Liver (tissue), 8 donors: ENCODE measurements at regions not wholly inside any gene's neighbourhood (a gene's known extent, or its start where the extent isn't known, plus 50 kb on each side); places are given as distances from the start of the nearest gene placed in this dataset.

ENCODE experiments used
- DNase-seq: peaks from one replicate; pipeline ENCODE4 v3.0.0-alpha.2; 2017; ENCODE audit warnings: low spot score
- H3K27ac ChIP-seq, 2 donors: one replicate each; pipeline ENCODE4 v1.7.0; 2013; ENCODE audit warnings: inconsistent platforms in 2 of 2, low read length in 2 of 2, control low read depth in 1 of 2, low read depth in 1 of 2, mild to moderate bottlenecking in 1 of 2
- H3K27me3 ChIP-seq, 4 donors: one replicate each; pipeline versions ENCODE4 v1.6.1 to v1.7.0; 2013; ENCODE audit warnings: low read length in 3 of 4, inconsistent platforms in 1 of 4, mild to moderate bottlenecking in 1 of 4, moderate library complexity in 1 of 4; ENCODE audit not compliant: control insufficient read depth in 4 of 4, insufficient read depth in 4 of 4
- H3K36me3 ChIP-seq, 4 donors: one replicate each; pipeline versions ENCODE4 v1.6.1 to v1.7.0; 2013; ENCODE audit warnings: low read length in 3 of 4, mild to moderate bottlenecking in 3 of 4, low read depth in 1 of 4, moderate library complexity in 1 of 4; ENCODE audit not compliant: control insufficient read depth in 4 of 4, insufficient read depth in 3 of 4
- H3K4me1 ChIP-seq, 4 donors: one replicate each; pipeline versions ENCODE4 v1.6.1 to v1.7.0; 2013; ENCODE audit warnings: low read length in 3 of 4, mild to moderate bottlenecking in 3 of 4, moderate library complexity in 1 of 4; ENCODE audit not compliant: control insufficient read depth in 4 of 4, insufficient read depth in 4 of 4
- H3K4me3 ChIP-seq, 3 donors: one replicate each; pipeline versions ENCODE4 v1.6.1 to v1.7.0; 2013; ENCODE audit warnings: low read length in 3 of 3, control low read depth in 1 of 3, low read depth in 1 of 3, mild to moderate bottlenecking in 1 of 3
- H3K9ac ChIP-seq, 2 donors: one replicate each; pipeline ENCODE4 v1.7.0; 2013; ENCODE audit warnings: low read length in 2 of 2, mild to moderate bottlenecking in 2 of 2, moderate library complexity in 2 of 2, control low read depth in 1 of 2, low read depth in 1 of 2
- H3K9me3 ChIP-seq, 4 donors: one replicate each; pipeline versions ENCODE4 v1.6.1 to v1.7.0; 2013; ENCODE audit warnings: low read length in 3 of 4; ENCODE audit not compliant: control insufficient read depth in 4 of 4
- ATF3 ChIP-seq: IDR thresholded peaks from 2 replicates; pipeline ENCODE4 v1.6.1; 2016; ENCODE audit warnings: antibody characterized with exemption
- CTCF ChIP-seq: fragments of 150-350 bp; IDR thresholded peaks from 2 replicates; pipeline ENCODE4 v1.5.1; 2017; ENCODE audit warnings: improper control_type of control experiment, low read depth, low read length; ENCODE audit not compliant: missing input control
- EGR1 ChIP-seq, 2 donors: IDR thresholded peaks; 2 replicates each; pipeline ENCODE4 v1.6.1; 2016 to 2018; ENCODE audit warnings: antibody characterized with exemption in 2 of 2, low read depth in 2 of 2
- FOXA1 ChIP-seq: IDR thresholded peaks from 2 replicates; pipeline ENCODE4 v1.6.1; 2016; ENCODE audit warnings: antibody characterized with exemption
- FOXA2 ChIP-seq: IDR thresholded peaks from 2 replicates; pipeline ENCODE4 v1.6.1; 2016; ENCODE audit warnings: antibody characterized with exemption
- GABPA ChIP-seq, 2 donors: IDR thresholded peaks in 1 of 2; conservative IDR thresholded peaks in 1 of 2; 2 replicates each; pipeline ENCODE4 v1.6.1; 2016; ENCODE audit warnings: antibody characterized with exemption in 2 of 2, mild to moderate bottlenecking in 1 of 2, moderate library complexity in 1 of 2
- HNF4A ChIP-seq, 2 donors: conservative IDR thresholded peaks; 2 replicates each; pipeline ENCODE4 v1.6.1; 2016; ENCODE audit warnings: antibody characterized with exemption in 2 of 2, mild to moderate bottlenecking in 2 of 2
- HNF4G ChIP-seq: IDR thresholded peaks from 2 replicates; pipeline ENCODE4 v1.6.1; 2016; ENCODE audit warnings: antibody characterized with exemption
- JUND ChIP-seq, 2 donors: IDR thresholded peaks; 2 replicates each; pipeline ENCODE4 v1.6.1; 2016; ENCODE audit warnings: antibody characterized with exemption in 2 of 2
- NR2F2 ChIP-seq: IDR thresholded peaks from 2 replicates; pipeline ENCODE4 v1.6.1; 2016; ENCODE audit warnings: antibody characterized with exemption
- RAD21 ChIP-seq, 2 donors: IDR thresholded peaks; 2 replicates each; pipeline ENCODE4 v1.6.1; 2016; ENCODE audit warnings: antibody characterized with exemption in 2 of 2, mild to moderate bottlenecking in 2 of 2
- REST ChIP-seq: IDR thresholded peaks from 2 replicates; pipeline ENCODE4 v1.6.1; 2016; ENCODE audit warnings: antibody characterized with exemption, mild to moderate bottlenecking
- RXRA ChIP-seq, 2 donors: IDR thresholded peaks; 2 replicates each; pipeline ENCODE4 v1.6.1; 2017 to 2018; ENCODE audit warnings: antibody characterized with exemption in 2 of 2, mild to moderate bottlenecking in 1 of 2
- SP1 ChIP-seq: IDR thresholded peaks from 2 replicates; pipeline ENCODE4 v1.6.1; 2018; ENCODE audit warnings: antibody characterized with exemption, mild to moderate bottlenecking
- TAF1 ChIP-seq: conservative IDR thresholded peaks from 2 replicates; pipeline ENCODE4 v1.6.1; 2016; ENCODE audit warnings: antibody characterized with exemption, mild to moderate bottlenecking
- YY1 ChIP-seq: IDR thresholded peaks from 2 replicates; pipeline ENCODE4 v1.6.1; 2016; ENCODE audit warnings: antibody characterized with exemption, mild to moderate bottlenecking
- ZBTB33 ChIP-seq: IDR thresholded peaks from 2 replicates; pipeline ENCODE4 v1.6.1; 2016; ENCODE audit warnings: antibody characterized with exemption
- WGBS: extraction: QIAGEN DNeasy Blood & Tissue Kit; methylation state at CpG from one replicate; pipeline ENCODE4 v1.1.7; 2013; 5-methylcytosine and 5-hydroxymethylcytosine counted together
- donor health status: healthy.
- donor health status: healthy.
- donor health status: healthy.
- donor health status: healthy.
- donor health status: healthy.

- Histone ChIP-seq H3K27ac (no peak overlapping the region), H3K9ac (no peak overlapping the region), H3K36me3 (no peaks in the 10 kb centered on the region), H3K27me3 (peaks cover 0 to 6% (median 0%) of the 10 kb centered on the region in 4 donors), H3K9me3 (peaks cover 0 to 2% (median 0%) of the 10 kb centered on the region in 4 donors), H3K4me1 (no peaks in the 10 kb centered on the region), H3K4me3 (no peak overlapping the region)
- no peak for TF ChIP-seq GABPA (IDR thresholded peaks at IDR 0.05 in 1 of 2, conservative IDR thresholded peaks at IDR 0.05 in 1 of 2)
- no peak for TF ChIP-seq HNF4A (conservative IDR thresholded peaks at IDR 0.05)
- no peak for TF ChIP-seq ATF3
- no peak for DNase-seq
- 78% methylated on average over 9 of the region's 9 CpGs for WGBS
Measured at GRCh38 chr16:55151561-55152305, 172.3 kb upstream of the IRX6 start.

- TF ChIP-seq EGR1 (IDR thresholded peaks at IDR 0.05; ENCODE audit: low read depth in 2 of 2), result no peak
- TF ChIP-seq HNF4A (conservative IDR thresholded peaks at IDR 0.05), result no peak
- no peak for TF ChIP-seq YY1
- no peak for TF ChIP-seq JUND (IDR thresholded peaks at IDR 0.05)
- no peak for TF ChIP-seq RXRA (IDR thresholded peaks at IDR 0.05)
- TF ChIP-seq REST, result no peak
- TF ChIP-seq GABPA (IDR thresholded peaks at IDR 0.05 in 1 of 2, conservative IDR thresholded peaks at IDR 0.05 in 1 of 2), result no peak
- no peak for TF ChIP-seq HNF4G
- TF ChIP-seq SP1, result no peak
- TF ChIP-seq ZBTB33, result no peak
- no peak for TF ChIP-seq FOXA1
- TF ChIP-seq NR2F2, result no peak
- no peak for TF ChIP-seq FOXA2
- no peak for TF ChIP-seq CTCF
- TF ChIP-seq TAF1, result no peak
- TF ChIP-seq RAD21 (IDR thresholded peaks at IDR 0.05), result no peak
Measured at GRCh38 chr16:55152875-55153390, 171.1 kb upstream of the IRX6 start.

More at GRCh38 chr16:55152875-55153390, 171.1 kb upstream of the IRX6 start:
- Histone ChIP-seq H3K27me3 (peaks cover 0 to 6% (median 0%) of the 10 kb centered on the region in 4 donors), H3K36me3 (no peaks in the 10 kb centered on the region), H3K4me1 (no peaks in the 10 kb centered on the region), H3K27ac (no peak overlapping the region), H3K9ac (no peak overlapping the region), H3K4me3 (no peak overlapping the region), H3K9me3 (peaks cover 0 to 2% (median 0%) of the 10 kb centered on the region in 4 donors)
- no peak for DNase-seq
- 78% methylated on average over 3 of the region's 3 CpGs for WGBS
